ENCODE measurements at regions not wholly inside any gene's neighbourhood (a gene's known extent, or its start where the extent isn't known, plus 50 kb on each side); places are given as distances from the start of the nearest gene placed in this dataset.

- no peaks in the 10 kb centered on the region for H3K36me3 ChIP-seq (replicated peaks in 1 of 2; ENCODE audit: control insufficient read depth in 1 of 2, insufficient read depth in 2 of 2, low read length in 2 of 2)
- ChIA-PET POLR2A (no interaction called here), CTCF (ENCODE audit: low intra/inter-chr PET ratio, low total read pairs) (no interaction called here)
- FAIRE-seq (no peak), DNase-seq (ENCODE audit: low spot score) (no peak), ATAC-seq (no peak)
- WGBS (ENCODE audit: low lambda C conversion rate), result 0% methylated on average over 2 of the region's 2 CpGs
- H3K4me3 ChIP-seq (replicated peaks in 1 of 3; ENCODE audit: insufficient read depth in 1 of 3, low read depth in 2 of 3, low read length in 3 of 3), result no peak overlapping the region
- no peak overlapping the region for H3K27ac ChIP-seq (ENCODE audit: extremely low read length, insufficient read depth, low read length)
- in situ Hi-C loops (cut with HindIII; ENCODE audit: extremely low pct_ligation_motif_present, low pct_unique_long_range_greater_than_20kb), result no loop called here
- no peaks in the 10 kb centered on the region for H3K27me3 ChIP-seq (ENCODE audit: control insufficient read depth in 1 of 2, insufficient read depth in 2 of 2, low read length in 2 of 2)
- H3K4me1 ChIP-seq (ENCODE audit: insufficient read depth, low read length), result no peaks in the 10 kb centered on the region
- TF ChIP-seq MAFK (conservative IDR thresholded peaks at IDR 0.05 in 1 of 2, IDR thresholded peaks at IDR 0.05 in 1 of 2; ENCODE audit: low read length in 2 of 2), result peak in 1 of 2 experiments; percentile 53; a peak in 2 of 4 replicates
- no peak for TF ChIP-seq ZNF460 (CRISPR knock-in tag; IDR thresholded peaks at IDR 0.05; ENCODE audit: borderline replicate concordance)
- no peak for TF ChIP-seq ZC3H13 (CRISPR knock-in tag; IDR thresholded peaks at IDR 0.05)
- TF ChIP-seq ZNF790 (CRISPR knock-in tag; IDR thresholded peaks at IDR 0.05; ENCODE audit: borderline replicate concordance), result no peak
- TF ChIP-seq, protein P1, sequence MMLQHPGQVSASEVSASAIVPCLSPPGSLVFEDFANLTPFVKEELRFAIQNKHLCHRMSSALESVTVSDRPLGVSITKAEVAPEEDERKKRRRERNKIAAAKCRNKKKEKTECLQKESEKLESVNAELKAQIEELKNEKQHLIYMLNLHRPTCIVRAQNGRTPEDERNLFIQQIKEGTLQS (CRISPR knock-in tag; IDR thresholded peaks at IDR 0.05), result no peak
- TF ChIP-seq, protein P2, sequence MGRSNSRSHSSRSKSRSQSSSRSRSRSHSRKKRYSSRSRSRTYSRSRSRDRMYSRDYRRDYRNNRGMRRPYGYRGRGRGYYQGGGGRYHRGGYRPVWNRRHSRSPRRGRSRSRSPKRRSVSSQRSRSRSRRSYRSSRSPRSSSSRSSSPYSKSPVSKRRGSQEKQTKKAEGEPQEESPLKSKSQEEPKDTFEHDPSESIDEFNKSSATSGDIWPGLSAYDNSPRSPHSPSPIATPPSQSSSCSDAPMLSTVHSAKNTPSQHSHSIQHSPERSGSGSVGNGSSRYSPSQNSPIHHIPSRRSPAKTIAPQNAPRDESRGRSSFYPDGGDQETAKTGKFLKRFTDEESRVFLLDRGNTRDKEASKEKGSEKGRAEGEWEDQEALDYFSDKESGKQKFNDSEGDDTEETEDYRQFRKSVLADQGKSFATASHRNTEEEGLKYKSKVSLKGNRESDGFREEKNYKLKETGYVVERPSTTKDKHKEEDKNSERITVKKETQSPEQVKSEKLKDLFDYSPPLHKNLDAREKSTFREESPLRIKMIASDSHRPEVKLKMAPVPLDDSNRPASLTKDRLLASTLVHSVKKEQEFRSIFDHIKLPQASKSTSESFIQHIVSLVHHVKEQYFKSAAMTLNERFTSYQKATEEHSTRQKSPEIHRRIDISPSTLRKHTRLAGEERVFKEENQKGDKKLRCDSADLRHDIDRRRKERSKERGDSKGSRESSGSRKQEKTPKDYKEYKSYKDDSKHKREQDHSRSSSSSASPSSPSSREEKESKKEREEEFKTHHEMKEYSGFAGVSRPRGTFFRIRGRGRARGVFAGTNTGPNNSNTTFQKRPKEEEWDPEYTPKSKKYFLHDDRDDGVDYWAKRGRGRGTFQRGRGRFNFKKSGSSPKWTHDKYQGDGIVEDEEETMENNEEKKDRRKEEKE (IDR thresholded peaks at IDR 0.05), result no peak
- TF ChIP-seq, protein P3, sequence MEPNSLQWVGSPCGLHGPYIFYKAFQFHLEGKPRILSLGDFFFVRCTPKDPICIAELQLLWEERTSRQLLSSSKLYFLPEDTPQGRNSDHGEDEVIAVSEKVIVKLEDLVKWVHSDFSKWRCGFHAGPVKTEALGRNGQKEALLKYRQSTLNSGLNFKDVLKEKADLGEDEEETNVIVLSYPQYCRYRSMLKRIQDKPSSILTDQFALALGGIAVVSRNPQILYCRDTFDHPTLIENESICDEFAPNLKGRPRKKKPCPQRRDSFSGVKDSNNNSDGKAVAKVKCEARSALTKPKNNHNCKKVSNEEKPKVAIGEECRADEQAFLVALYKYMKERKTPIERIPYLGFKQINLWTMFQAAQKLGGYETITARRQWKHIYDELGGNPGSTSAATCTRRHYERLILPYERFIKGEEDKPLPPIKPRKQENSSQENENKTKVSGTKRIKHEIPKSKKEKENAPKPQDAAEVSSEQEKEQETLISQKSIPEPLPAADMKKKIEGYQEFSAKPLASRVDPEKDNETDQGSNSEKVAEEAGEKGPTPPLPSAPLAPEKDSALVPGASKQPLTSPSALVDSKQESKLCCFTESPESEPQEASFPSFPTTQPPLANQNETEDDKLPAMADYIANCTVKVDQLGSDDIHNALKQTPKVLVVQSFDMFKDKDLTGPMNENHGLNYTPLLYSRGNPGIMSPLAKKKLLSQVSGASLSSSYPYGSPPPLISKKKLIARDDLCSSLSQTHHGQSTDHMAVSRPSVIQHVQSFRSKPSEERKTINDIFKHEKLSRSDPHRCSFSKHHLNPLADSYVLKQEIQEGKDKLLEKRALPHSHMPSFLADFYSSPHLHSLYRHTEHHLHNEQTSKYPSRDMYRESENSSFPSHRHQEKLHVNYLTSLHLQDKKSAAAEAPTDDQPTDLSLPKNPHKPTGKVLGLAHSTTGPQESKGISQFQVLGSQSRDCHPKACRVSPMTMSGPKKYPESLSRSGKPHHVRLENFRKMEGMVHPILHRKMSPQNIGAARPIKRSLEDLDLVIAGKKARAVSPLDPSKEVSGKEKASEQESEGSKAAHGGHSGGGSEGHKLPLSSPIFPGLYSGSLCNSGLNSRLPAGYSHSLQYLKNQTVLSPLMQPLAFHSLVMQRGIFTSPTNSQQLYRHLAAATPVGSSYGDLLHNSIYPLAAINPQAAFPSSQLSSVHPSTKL (CRISPR knock-in tag; IDR thresholded peaks at IDR 0.05), result no peak
- TF ChIP-seq GPBP1L1 (CRISPR knock-in tag; IDR thresholded peaks at IDR 0.05), result no peak
- 0 out of 2 replicates have a peak, but pooled peaks have one; percentile 13 for TF ChIP-seq MAFF (IDR thresholded peaks at IDR 0.05; ENCODE audit: low read depth, low read length)
- no peak overlapping the region for H3K4me2 ChIP-seq (ENCODE audit: low read depth, low read length)
- H3K9me3 ChIP-seq (ENCODE audit: low read length), result no peaks in the 10 kb centered on the region
- no peaks in the 10 kb centered on the region for H3K79me2 ChIP-seq (ENCODE audit: insufficient read depth, low read length)
- BruUV-seq (replicated peaks), result no TSS peak
- no peaks in the 10 kb centered on the region for H4K20me1 ChIP-seq (ENCODE audit: insufficient read depth, low read length)
- intact Hi-C loops (cut with micrococcal nuclease; ENCODE audit: unreplicated experiment), result no loop called here
- no peak overlapping the region for H2AFZ ChIP-seq (ENCODE audit: low read length)
- no peak overlapping the region for H3K9ac ChIP-seq (ENCODE audit: insufficient read depth, low read depth, low read length)
These were observed 56.2 kb upstream of the MANEA start for GRCh38 chr6:95521181-95521580.
